HEK293 (cell line): ENCODE measurements at regions not wholly inside any gene's neighbourhood (a gene's known extent, or its start where the extent isn't known, plus 50 kb on each side); places are given as distances from the start of the nearest gene placed in this dataset.

Experiments
- CTCF ChIA-PET: fragments of 350-600 bp; formaldehyde crosslinking; extraction: SDS; loops from one replicate; lab custom pipeline; 2021; ENCODE audit warnings: antibody characterized with exemption; lab: Yijun Ruan, JAX
- POLR2A ChIA-PET: fragments of 300-600 bp; formaldehyde crosslinking; extraction: SDS; loops from one replicate; lab custom pipeline; 2020; ENCODE audit warnings: antibody characterized with exemption, inconsistent platforms; lab: Yijun Ruan, JAX
- H3K27ac ChIP-seq: fragments of 200-500 bp; sonication (Bioruptor generic); 2 replicates; pipeline ENCODE4 v1.5.1; 2014; ENCODE audit warnings: low read depth, low read length, control low read depth, inconsistent platforms; ENCODE audit errors: extremely low read depth
- H3K36me3 ChIP-seq, 2 experiments: fragments of 200-500 bp in 1 of 2; sonication (Bioruptor generic) in 1 of 2; 1 replicate in 1 of 2; 2 replicates in 1 of 2; pipeline ENCODE4 v1.5.1; 2014 to 2017; ENCODE audit warnings: inconsistent platforms in 2 of 2, low read length in 2 of 2; ENCODE audit not compliant: control insufficient read depth in 2 of 2, insufficient read depth in 1 of 2
- H3K4me1 ChIP-seq: fragments of 200-500 bp; sonication (Bioruptor generic); 2 replicates; pipeline ENCODE4 v1.5.1; 2014; ENCODE audit warnings: mild to moderate bottlenecking, low read length, inconsistent platforms; ENCODE audit not compliant: control insufficient read depth, insufficient read depth
- H3K4me3 ChIP-seq: 2 replicates; pipeline ENCODE4 v1.5.1; 2011; ENCODE audit warnings: low read depth, mild to moderate bottlenecking, control low read depth, low read length, moderate library complexity
- H3K9me3 ChIP-seq: fragments of 200-500 bp; sonication (Bioruptor generic); 2 replicates; pipeline ENCODE4 v1.5.1; 2014; ENCODE audit warnings: low read depth, low read length, inconsistent platforms; ENCODE audit not compliant: control insufficient read depth, insufficient read depth
- KLF7 ChIP-seq: fragments of 450-650 bp; formaldehyde crosslinking; IDR thresholded peaks from 2 replicates; pipeline ENCODE4 v1.5.1; 2016; ENCODE audit warnings: missing biosample characterization, missing genetic modification characterization, borderline replicate concordance
- RBAK ChIP-seq: fragments of 450-650 bp; formaldehyde crosslinking; IDR thresholded peaks from 2 replicates; pipeline ENCODE4 v1.5.1; 2016; ENCODE audit warnings: missing biosample characterization, missing genetic modification characterization
- TCF7L2 ChIP-seq: IDR thresholded peaks from 2 replicates; pipeline ENCODE4 v1.6.1; 2011; ENCODE audit warnings: low read depth, mild to moderate bottlenecking, inconsistent platforms, low read length, moderate library complexity, borderline replicate concordance
- WT1 ChIP-seq: fragments of 450-650 bp; formaldehyde crosslinking; IDR thresholded peaks from 2 replicates; pipeline ENCODE4 v1.5.1; 2016; ENCODE audit warnings: missing biosample characterization, missing genetic modification characterization
- ZIC2 ChIP-seq: fragments of 450-650 bp; formaldehyde crosslinking; IDR thresholded peaks from 2 replicates; pipeline ENCODE4 v1.5.1; 2016; ENCODE audit warnings: missing biosample characterization, missing genetic modification characterization
- ZNF274 ChIP-seq, 2 experiments: fragments of 200-500 bp in 1 of 2; fragments of 450-650 bp in 1 of 2; sonication (Bioruptor generic) in 1 of 2; formaldehyde crosslinking in 1 of 2; IDR thresholded peaks; 2 replicates each; pipeline versions ENCODE4 v1.5.1 to v1.6.1; 2014 to 2016; ENCODE audit warnings: borderline replicate concordance in 1 of 2, inconsistent platforms in 1 of 2, low read length in 1 of 2, missing biosample characterization in 1 of 2, missing genetic modification characterization in 1 of 2
- ZNF292 ChIP-seq: fragments of 450-650 bp; formaldehyde crosslinking; IDR thresholded peaks from 2 replicates; pipeline ENCODE4 v1.5.1; 2016; ENCODE audit warnings: low read depth, missing biosample characterization, missing genetic modification characterization, borderline replicate concordance
- ZNF473 ChIP-seq: fragments of 450-650 bp; formaldehyde crosslinking; IDR thresholded peaks from 2 replicates; pipeline ENCODE4 v1.5.1; 2017; ENCODE audit warnings: missing biosample characterization, missing genetic modification characterization
- ZNF514 ChIP-seq: fragments of 450-650 bp; formaldehyde crosslinking; IDR thresholded peaks from 2 replicates; pipeline ENCODE4 v1.5.1; 2016; ENCODE audit warnings: missing biosample characterization, missing genetic modification characterization
- ZNF521 ChIP-seq: fragments of 450-650 bp; formaldehyde crosslinking; IDR thresholded peaks from 2 replicates; pipeline ENCODE4 v1.5.1; 2017; ENCODE audit warnings: missing biosample characterization, mild to moderate bottlenecking, missing genetic modification characterization
- ZNF560 ChIP-seq: fragments of 450-650 bp; formaldehyde crosslinking; IDR thresholded peaks from 2 replicates; pipeline ENCODE4 v1.5.1; 2017; ENCODE audit warnings: missing biosample characterization, missing genetic modification characterization, borderline replicate concordance
- ZNF660 ChIP-seq: fragments of 450-650 bp; IDR thresholded peaks from 2 replicates; pipeline ENCODE4 v1.5.1; 2018; ENCODE audit warnings: missing biosample characterization, mild to moderate bottlenecking, missing genetic modification characterization
- ZNF677 ChIP-seq: fragments of 450-650 bp; IDR thresholded peaks from 2 replicates; pipeline ENCODE4 v1.5.0; 2018; ENCODE audit warnings: missing biosample characterization, mild to moderate bottlenecking, missing genetic modification characterization, moderate library complexity
- ZNF707 ChIP-seq: fragments of 450-650 bp; formaldehyde crosslinking; IDR thresholded peaks from 2 replicates; pipeline ENCODE4 v1.5.1; 2016; ENCODE audit warnings: missing biosample characterization, missing genetic modification characterization
- TF ChIP-seq, protein P1 (sequence below): fragments of 450-650 bp; formaldehyde crosslinking; IDR thresholded peaks from 2 replicates; pipeline ENCODE4 v1.5.1; 2017; ENCODE audit warnings: missing biosample characterization, missing genetic modification characterization
- TF ChIP-seq, protein P2 (sequence below): fragments of 450-650 bp; formaldehyde crosslinking; IDR thresholded peaks from 2 replicates; pipeline ENCODE4 v1.5.1; 2016; ENCODE audit warnings: missing biosample characterization, missing genetic modification characterization, borderline replicate concordance
- TF ChIP-seq, protein P3 (sequence below): fragments of 450-650 bp; formaldehyde crosslinking; IDR thresholded peaks from 2 replicates; pipeline ENCODE4 v1.5.1; 2017; ENCODE audit warnings: missing biosample characterization, missing genetic modification characterization

DNA sequence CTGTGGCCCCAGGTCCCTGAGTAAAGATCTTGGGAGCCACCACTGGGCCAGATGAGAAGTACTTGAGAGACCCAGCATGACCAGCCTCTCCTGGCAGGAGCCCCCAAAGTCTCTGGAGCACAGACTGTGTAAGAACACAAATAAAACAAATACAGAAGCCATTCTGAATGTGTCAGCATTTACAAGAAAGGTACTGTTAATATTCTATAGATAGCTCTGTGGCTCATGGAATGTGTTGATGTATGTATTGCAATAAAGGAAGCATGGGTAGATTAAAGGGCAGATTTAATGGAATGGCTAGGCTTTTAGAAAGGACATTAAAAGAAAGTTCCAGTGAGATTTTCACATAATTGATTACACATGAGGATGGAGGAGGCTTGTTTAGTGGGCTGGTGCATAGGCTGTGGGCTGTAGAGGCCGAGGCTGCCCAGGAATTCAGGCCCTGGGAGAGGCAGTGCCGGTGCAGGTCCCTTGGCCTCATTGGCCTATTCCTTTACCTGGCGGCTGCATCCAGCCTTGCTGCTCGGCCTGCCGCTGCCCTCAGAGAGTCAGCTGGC lies 127.7 kb upstream of the DLX2 start:
- TF ChIP-seq ZIC2 (tag by site-specific recombination) (no peak), ZNF660 (tag by site-specific recombination) (no peak), ZNF292 (no peak), ZNF473 (tag by site-specific recombination) (no peak), RBAK (no peak), ZNF677 (tag by site-specific recombination) (no peak), KLF7 (tag by site-specific recombination) (no peak), WT1 (tag by site-specific recombination) (no peak), TCF7L2 (no peak), ZNF521 (tag by site-specific recombination) (no peak), ZNF707 (tag by site-specific recombination) (no peak), ZNF514 (tag by site-specific recombination) (no peak), ZNF274 (IDR thresholded peaks at IDR 0.05; ENCODE audit: low read length) (no peak), ZNF274 (tag by site-specific recombination; IDR thresholded peaks at IDR 0.05; ENCODE audit: borderline replicate concordance) (no peak), ZNF560 (tag by site-specific recombination) (no peak)
- TF ChIP-seq, protein P1, sequence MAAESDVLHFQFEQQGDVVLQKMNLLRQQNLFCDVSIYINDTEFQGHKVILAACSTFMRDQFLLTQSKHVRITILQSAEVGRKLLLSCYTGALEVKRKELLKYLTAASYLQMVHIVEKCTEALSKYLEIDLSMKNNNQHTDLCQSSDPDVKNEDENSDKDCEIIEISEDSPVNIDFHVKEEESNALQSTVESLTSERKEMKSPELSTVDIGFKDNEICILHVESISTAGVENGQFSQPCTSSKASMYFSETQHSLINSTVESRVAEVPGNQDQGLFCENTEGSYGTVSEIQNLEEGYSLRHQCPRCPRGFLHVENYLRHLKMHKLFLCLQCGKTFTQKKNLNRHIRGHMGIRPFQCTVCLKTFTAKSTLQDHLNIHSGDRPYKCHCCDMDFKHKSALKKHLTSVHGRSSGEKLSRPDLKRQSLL (tag by site-specific recombination): no peak
- TF ChIP-seq, protein P2, sequence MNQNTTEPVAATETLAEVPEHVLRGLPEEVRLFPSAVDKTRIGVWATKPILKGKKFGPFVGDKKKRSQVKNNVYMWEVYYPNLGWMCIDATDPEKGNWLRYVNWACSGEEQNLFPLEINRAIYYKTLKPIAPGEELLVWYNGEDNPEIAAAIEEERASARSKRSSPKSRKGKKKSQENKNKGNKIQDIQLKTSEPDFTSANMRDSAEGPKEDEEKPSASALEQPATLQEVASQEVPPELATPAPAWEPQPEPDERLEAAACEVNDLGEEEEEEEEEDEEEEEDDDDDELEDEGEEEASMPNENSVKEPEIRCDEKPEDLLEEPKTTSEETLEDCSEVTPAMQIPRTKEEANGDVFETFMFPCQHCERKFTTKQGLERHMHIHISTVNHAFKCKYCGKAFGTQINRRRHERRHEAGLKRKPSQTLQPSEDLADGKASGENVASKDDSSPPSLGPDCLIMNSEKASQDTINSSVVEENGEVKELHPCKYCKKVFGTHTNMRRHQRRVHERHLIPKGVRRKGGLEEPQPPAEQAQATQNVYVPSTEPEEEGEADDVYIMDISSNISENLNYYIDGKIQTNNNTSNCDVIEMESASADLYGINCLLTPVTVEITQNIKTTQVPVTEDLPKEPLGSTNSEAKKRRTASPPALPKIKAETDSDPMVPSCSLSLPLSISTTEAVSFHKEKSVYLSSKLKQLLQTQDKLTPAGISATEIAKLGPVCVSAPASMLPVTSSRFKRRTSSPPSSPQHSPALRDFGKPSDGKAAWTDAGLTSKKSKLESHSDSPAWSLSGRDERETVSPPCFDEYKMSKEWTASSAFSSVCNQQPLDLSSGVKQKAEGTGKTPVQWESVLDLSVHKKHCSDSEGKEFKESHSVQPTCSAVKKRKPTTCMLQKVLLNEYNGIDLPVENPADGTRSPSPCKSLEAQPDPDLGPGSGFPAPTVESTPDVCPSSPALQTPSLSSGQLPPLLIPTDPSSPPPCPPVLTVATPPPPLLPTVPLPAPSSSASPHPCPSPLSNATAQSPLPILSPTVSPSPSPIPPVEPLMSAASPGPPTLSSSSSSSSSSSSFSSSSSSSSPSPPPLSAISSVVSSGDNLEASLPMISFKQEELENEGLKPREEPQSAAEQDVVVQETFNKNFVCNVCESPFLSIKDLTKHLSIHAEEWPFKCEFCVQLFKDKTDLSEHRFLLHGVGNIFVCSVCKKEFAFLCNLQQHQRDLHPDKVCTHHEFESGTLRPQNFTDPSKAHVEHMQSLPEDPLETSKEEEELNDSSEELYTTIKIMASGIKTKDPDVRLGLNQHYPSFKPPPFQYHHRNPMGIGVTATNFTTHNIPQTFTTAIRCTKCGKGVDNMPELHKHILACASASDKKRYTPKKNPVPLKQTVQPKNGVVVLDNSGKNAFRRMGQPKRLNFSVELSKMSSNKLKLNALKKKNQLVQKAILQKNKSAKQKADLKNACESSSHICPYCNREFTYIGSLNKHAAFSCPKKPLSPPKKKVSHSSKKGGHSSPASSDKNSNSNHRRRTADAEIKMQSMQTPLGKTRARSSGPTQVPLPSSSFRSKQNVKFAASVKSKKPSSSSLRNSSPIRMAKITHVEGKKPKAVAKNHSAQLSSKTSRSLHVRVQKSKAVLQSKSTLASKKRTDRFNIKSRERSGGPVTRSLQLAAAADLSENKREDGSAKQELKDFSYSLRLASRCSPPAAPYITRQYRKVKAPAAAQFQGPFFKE (tag by site-specific recombination): no peak
- TF ChIP-seq, protein P3, sequence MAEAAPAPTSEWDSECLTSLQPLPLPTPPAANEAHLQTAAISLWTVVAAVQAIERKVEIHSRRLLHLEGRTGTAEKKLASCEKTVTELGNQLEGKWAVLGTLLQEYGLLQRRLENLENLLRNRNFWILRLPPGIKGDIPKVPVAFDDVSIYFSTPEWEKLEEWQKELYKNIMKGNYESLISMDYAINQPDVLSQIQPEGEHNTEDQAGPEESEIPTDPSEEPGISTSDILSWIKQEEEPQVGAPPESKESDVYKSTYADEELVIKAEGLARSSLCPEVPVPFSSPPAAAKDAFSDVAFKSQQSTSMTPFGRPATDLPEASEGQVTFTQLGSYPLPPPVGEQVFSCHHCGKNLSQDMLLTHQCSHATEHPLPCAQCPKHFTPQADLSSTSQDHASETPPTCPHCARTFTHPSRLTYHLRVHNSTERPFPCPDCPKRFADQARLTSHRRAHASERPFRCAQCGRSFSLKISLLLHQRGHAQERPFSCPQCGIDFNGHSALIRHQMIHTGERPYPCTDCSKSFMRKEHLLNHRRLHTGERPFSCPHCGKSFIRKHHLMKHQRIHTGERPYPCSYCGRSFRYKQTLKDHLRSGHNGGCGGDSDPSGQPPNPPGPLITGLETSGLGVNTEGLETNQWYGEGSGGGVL (tag by site-specific recombination): no peak
- ChIA-PET CTCF (interaction anchor here (0.5 to 0.7 kb wide), 2 partner anchors 11 to 64 kb away, joined by 3 read pairs; no protein-coding TSS in a partner anchor), POLR2A (no interaction called here)
- no peak overlapping the region for H3K4me3 ChIP-seq
- no peak overlapping the region for H3K27ac ChIP-seq
- no peaks in the 10 kb centered on the region for H3K36me3 ChIP-seq
- no peaks in the 10 kb centered on the region for H3K9me3 ChIP-seq
- H3K4me1 ChIP-seq: no peaks in the 10 kb centered on the region
